ENCODE measurements at regions not wholly inside any gene's neighbourhood (a gene's known extent, or its start where the extent isn't known, plus 50 kb on each side); places are given as distances from the start of the nearest gene placed in this dataset.
A peak's percentile ranks its signal among the peaks of the same experiment; 100 is the strongest.
"Not testable (repeated sequence)": the region's sequence is repeated elsewhere in the genome, so short reads cannot be mapped to it uniquely, and the experiment has no call there.

- no peak for TF ChIP-seq CTCF (IDR thresholded peaks at IDR 0.05)
- Histone ChIP-seq H3K36me3 (no peaks in the 10 kb centered on the region), H3K27ac (peak overlapping the region in 1 of 2 donors; percentile 48), H3K9me3 (no peaks in the 10 kb centered on the region), H3K27me3 (no peaks in the 10 kb centered on the region), H3K4me1 (peaks cover 0 to 43% (median 16%) of the 10 kb centered on the region in 4 donors), H3K4me3 (no peak overlapping the region)
- intact Hi-C loops (cut with DNase I; ENCODE audit: low total_unique reads) = loop anchor here (10.0 kb wide), 1 partner anchor 145 kb away; the partner anchor contains the start of gene DHX16
- no peak for DNase-seq
Observed at GRCh38 chr6:30819297-30819917, 64.9 kb upstream of the DDR1 start.

GRCh38 chr6:30818391-30818841, 65.9 kb upstream of the DDR1 start:
- DNase-seq = no peak
- intact Hi-C loops (cut with DNase I; ENCODE audit: low total_unique reads) = loop anchor here (10.0 kb wide), 1 partner anchor 144 kb away; the partner anchor contains the start of gene DHX16
- TF ChIP-seq CTCF (IDR thresholded peaks at IDR 0.05) = no peak
- H3K27me3 ChIP-seq = no peaks in the 10 kb centered on the region
- H3K9me3 ChIP-seq = no peaks in the 10 kb centered on the region
- no peak overlapping the region for H3K4me3 ChIP-seq
- H3K27ac ChIP-seq = no peak overlapping the region
- no peaks in the 10 kb centered on the region for H3K36me3 ChIP-seq
- H3K4me1 ChIP-seq = peaks cover 0 to 47% (median 23%) of the 10 kb centered on the region in 4 donors

DNA sequence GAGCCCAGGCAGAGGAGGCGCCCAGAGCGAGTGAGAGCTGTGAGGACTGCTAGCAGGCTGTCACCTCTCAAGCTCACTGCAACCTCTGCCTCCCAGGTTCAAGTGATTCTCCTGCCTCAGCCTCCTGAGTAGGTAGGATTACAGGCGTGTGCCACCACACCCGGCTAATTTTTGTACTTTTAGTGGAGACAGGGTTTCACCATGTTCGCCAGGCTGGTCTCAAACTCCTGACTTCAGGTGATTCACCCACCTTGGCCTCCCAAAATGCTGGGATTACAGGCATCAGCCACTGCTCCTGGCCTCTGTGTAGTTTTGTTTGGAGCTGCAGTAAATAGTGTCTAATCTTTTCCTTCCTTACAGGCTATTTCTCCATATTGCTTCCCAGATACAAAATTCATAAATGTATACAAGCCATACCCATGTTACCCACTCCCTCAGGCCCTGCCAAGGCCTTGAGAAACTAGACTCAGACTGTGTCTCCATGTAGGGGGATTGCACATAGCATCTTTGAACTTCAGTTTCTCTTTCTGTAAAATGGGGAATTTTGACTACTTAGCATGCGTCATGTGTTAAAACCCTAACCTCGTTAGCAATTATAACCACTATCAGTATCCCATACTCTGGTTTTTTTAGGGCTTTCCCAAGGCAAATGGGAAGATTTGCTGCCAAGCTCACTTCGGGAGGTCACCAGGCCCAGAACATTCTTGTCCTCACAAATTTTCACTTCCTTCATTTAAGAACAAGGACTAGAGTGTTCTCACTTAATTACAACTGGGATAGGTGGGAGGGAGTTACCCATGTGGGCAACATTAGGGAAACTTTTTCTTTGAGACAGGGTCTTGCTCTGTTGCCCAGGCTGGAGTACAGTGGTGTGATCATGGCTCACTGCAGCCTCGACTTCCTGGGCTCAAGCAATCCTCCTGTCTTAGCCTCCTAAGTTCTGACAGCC, 67.3 kb upstream of the DDR1 start:
- intact Hi-C loops (cut with DNase I; ENCODE audit: low total_unique reads) = loop anchor here (10.0 kb wide), 1 partner anchor 142 kb away; the partner anchor contains the start of gene DHX16
- TF ChIP-seq CTCF (IDR thresholded peaks at IDR 0.05) = no peak
- Histone ChIP-seq H3K9me3 (no peaks in the 10 kb centered on the region), H3K4me1 (peaks cover 0 to 42% (median 17%) of the 10 kb centered on the region in 4 donors), H3K4me3 (no peak overlapping the region), H3K36me3 (no peaks in the 10 kb centered on the region), H3K27ac (no peak overlapping the region), H3K27me3 (no peaks in the 10 kb centered on the region)
- no peak for DNase-seq

- intact Hi-C loops (cut with DNase I; ENCODE audit: low total_unique reads) = loop anchor here (10.0 kb wide), 1 partner anchor 141 kb away; the partner anchor contains the start of gene DHX16
- peaks cover 0 to 36% (median 15%) of the 10 kb centered on the region in 4 donors for H3K4me1 ChIP-seq
- H3K9me3 ChIP-seq, H3K27me3 ChIP-seq, H3K36me3 ChIP-seq, H3K4me3 ChIP-seq, DNase-seq, H3K27ac ChIP-seq: not testable (repeated sequence)
Observed at GRCh38 chr6:30816296-30816695, 68.0 kb upstream of the DDR1 start.

DNA sequence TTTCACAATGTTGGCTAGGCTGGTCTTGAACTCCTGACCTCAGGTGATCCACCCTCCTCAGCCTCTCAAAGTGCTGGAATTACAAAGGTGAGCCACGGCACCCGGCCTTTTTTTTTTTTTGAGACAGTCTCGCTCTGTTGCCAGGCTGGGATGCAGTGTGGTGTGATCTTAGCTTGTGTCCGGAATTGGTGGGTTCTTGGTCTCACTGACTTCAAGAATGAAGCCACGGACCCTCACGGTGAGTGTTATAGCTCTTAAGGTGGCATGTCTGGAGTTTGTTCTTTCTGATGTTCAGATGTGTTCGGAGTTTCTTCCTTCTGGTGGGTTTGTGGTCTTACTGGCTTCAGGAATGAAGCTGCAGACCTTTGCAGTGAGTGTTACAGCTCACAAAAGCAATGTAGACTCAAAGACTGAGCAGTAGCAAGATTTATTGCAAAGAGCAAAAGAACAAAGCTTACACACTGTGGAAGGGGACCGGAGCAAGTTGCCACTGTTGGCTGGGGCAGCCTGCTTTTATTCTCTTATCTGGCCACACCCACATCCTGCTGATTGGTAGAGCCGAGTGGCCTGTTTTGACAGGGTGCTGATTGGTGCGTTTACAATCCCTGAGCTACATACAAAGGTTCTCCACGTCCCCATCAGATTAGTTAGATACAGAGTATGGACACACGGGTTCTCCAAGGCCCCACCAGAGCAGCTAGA, 69.1 kb upstream of the DDR1 start:
- H3K27ac ChIP-seq, H3K4me3 ChIP-seq, H3K27me3 ChIP-seq, H3K36me3 ChIP-seq, H3K9me3 ChIP-seq, DNase-seq: not testable (repeated sequence)
- intact Hi-C loops (cut with DNase I; ENCODE audit: low total_unique reads) = loop anchor here (10.0 kb wide), 1 partner anchor 140 kb away; the partner anchor contains the start of gene DHX16
- H3K4me1 ChIP-seq = peaks cover 0 to 25% (median 12%) of the 10 kb centered on the region in 4 donors
